IPS-18a (cell line): ENCODE measurements at regions not wholly inside any gene's neighbourhood (a gene's known extent, or its start where the extent isn't known, plus 50 kb on each side); places are given as distances from the start of the nearest gene placed in this dataset.
"Not testable (repeated sequence)": the region's sequence is repeated elsewhere in the genome, so short reads cannot be mapped to it uniquely, and the experiment has no call there.

Experiments used
- H3K27ac ChIP-seq: one replicate; pipeline ENCODE4 v1.5.1; 2013; ENCODE audit warnings: low read length
- H3K27me3 ChIP-seq: one replicate; pipeline ENCODE4 v1.6.1; 2013; ENCODE audit warnings: mild to moderate bottlenecking, low read length; ENCODE audit not compliant: control insufficient read depth, insufficient read depth
- H3K36me3 ChIP-seq: one replicate; pipeline ENCODE4 v1.6.1; 2013; ENCODE audit warnings: low read depth, low read length; ENCODE audit not compliant: control insufficient read depth
- H3K4me1 ChIP-seq: one replicate; pipeline ENCODE4 v1.6.1; 2013; ENCODE audit warnings: low read depth, low read length; ENCODE audit not compliant: control insufficient read depth
- H3K4me3 ChIP-seq: one replicate; pipeline ENCODE4 v1.5.1; 2013; ENCODE audit warnings: low read length
- H3K9ac ChIP-seq: one replicate; pipeline ENCODE4 v1.6.1; 2013; ENCODE audit warnings: mild to moderate bottlenecking, low read length, moderate library complexity
- H3K9me3 ChIP-seq: one replicate; pipeline ENCODE4 v1.6.1; 2013; ENCODE audit warnings: low read depth, low read length; ENCODE audit not compliant: control insufficient read depth

DNA sequence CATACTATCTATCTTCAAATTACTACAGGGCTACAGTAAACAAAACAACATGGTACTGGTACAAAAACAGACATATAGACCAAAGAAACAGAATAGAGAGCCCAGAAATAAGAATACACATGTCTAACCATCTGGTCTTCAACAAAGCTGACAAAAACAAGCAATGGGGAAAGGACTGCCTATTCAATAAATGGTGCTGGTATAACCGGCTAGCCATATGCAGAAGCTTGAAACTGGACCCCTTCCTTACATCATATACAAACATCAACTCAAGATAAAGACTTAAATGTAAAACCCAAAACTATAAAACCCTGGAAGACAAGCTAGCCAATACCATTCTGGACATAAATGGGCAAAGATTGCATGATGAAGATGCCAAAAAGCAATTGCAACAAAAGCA is 1143.7 kb downstream of the DNAJB9 start:
- Histone ChIP-seq H3K4me1 (no peaks in the 10 kb centered on the region), H3K27ac (no peak overlapping the region), H3K9ac (no peak overlapping the region), H3K36me3 (no peaks in the 10 kb centered on the region), H3K27me3 (no peaks in the 10 kb centered on the region), H3K9me3 (no peaks in the 10 kb centered on the region), H3K4me3 (no peak overlapping the region)

DNA sequence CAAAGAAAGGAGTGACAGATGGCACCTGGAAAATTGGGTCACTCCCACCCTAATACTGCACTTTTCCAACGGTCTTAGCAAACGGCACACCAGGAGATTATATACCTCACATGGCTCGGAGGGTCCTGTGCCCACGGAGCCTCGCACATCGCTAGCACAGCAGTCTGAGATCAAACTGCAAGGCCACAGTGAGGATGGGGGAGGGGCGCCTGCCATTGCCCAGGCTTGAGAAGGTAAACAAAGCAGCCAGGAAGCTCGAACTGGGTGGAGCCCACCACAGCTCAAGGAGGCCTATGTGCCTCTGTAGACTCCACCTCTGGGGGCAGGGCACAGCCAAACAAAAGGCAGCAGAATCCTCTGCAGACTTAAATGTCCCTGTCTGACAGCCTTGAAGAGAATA is 1149.7 kb downstream of the DNAJB9 start:
- H3K9me3 ChIP-seq, H3K27ac ChIP-seq, H3K4me3 ChIP-seq, H3K4me1 ChIP-seq, H3K36me3 ChIP-seq, H3K27me3 ChIP-seq, H3K9ac ChIP-seq: not testable (repeated sequence)

DNA sequence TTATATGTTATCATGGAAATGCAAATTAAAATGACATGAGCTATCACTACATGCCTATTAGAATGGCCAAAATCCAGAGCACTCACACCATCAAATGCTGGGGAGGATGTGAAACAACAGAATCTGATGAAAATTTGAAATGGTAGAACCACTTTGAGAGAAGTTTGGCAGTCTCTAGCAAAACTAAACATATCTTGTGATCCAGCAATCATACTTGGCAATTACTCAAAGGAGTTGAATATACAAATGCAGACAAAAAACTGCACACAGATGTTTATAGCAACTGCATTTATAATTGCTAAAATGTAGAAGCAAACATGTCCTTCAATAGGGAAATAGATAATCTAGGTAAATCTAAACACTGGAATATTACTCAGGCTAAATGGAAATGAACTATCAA is 1164.9 kb downstream of the DNAJB9 start:
- Histone ChIP-seq H3K27me3 (no peaks in the 10 kb centered on the region), H3K9ac (no peak overlapping the region), H3K27ac (no peak overlapping the region), H3K4me3 (no peak overlapping the region), H3K9me3 (no peaks in the 10 kb centered on the region), H3K4me1 (no peaks in the 10 kb centered on the region), H3K36me3 (no peaks in the 10 kb centered on the region)

DNA sequence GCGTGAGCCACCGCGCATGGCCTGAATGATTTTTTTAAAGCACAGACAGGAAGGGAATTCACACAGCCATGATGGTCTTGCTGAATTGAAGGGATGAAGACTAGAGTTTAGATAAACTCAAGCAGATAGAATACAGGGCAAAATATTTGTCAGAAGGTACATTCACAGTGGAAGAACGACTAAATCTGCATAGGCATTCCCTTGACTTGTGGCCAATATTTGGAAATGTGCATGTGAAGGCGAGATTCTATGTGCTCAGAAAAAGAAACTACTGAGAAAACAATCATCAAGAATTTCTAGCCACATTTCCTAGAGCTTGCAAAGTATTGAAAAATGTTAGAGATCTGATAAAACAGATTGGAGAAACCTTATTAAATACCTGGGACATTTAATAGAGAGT is 1166.2 kb downstream of the DNAJB9 start:
- H3K27ac ChIP-seq = no peak overlapping the region
- no peak overlapping the region for H3K4me3 ChIP-seq
- no peak overlapping the region for H3K9ac ChIP-seq
- H3K4me1 ChIP-seq = no peaks in the 10 kb centered on the region
- H3K9me3 ChIP-seq = no peaks in the 10 kb centered on the region
- H3K36me3 ChIP-seq = no peaks in the 10 kb centered on the region
- H3K27me3 ChIP-seq = no peaks in the 10 kb centered on the region

DNA sequence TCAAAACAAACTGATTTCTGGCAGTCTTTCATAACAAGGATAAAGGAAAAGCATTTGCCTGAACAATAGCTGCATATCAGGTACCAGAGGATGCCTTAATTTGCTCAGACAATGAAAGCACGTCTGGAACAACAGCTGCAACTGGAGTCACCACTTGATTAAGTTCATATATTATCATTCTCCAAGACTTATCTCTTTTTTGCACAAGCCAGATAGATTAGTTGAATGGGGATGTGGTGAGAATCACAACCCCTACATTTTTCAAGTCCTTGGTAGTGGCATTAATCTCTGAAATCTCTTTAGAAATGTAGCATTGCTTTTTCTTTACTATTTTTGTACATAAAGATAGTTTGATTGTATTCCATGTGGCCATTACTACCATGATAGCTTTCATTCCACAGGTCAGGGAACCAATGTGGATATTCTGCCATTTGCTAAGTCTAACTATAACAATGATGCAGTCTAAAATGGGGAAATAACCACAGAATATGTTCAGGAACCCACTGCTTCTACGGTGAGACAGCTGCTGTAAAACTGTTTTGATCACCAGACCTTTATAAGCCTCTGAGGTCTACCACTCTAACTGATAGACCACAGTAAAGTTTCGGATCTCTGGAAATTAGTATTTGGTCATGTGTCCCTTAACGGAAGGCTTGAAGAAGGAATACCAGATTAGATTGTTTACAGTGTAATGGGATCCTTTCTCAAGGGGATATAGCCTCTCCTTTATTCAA is 1176.2 kb downstream of the DNAJB9 start:
- H3K27ac ChIP-seq = no peak overlapping the region
- no peaks in the 10 kb centered on the region for H3K4me1 ChIP-seq
- no peaks in the 10 kb centered on the region for H3K36me3 ChIP-seq

DNA sequence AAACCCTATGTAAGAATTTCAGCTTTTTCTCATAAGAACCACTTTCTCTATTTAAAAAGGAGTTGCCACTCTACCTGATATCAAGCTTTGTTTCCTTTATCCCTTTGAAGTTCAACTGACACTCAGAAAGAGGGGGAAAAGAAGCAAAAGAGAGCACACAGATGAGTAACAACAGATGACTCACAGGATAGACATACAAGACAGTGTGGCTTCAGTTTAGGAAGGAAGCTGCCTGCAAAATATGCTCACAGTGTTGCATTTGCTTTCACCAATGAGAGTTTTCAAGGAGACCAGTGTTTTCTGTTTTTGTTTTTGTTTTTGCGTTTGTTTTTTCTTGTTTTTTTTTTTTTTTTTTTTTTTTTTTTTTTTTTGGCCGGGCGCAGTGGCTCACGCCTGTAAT is 1181.6 kb downstream of the DNAJB9 start:
- Histone ChIP-seq H3K4me1 (no peaks in the 10 kb centered on the region), H3K9me3 (no peaks in the 10 kb centered on the region), H3K36me3 (no peaks in the 10 kb centered on the region), H3K27ac (no peak overlapping the region), H3K9ac (no peak overlapping the region), H3K27me3 (no peaks in the 10 kb centered on the region), H3K4me3 (no peak overlapping the region)

More for the DNA sequence above, 1176.2 kb downstream of the DNAJB9 start:
- no peaks in the 10 kb centered on the region for H3K27me3 ChIP-seq
- H3K9ac ChIP-seq = no peak overlapping the region
- H3K4me3 ChIP-seq = no peak overlapping the region
- H3K9me3 ChIP-seq = no peaks in the 10 kb centered on the region

DNA sequence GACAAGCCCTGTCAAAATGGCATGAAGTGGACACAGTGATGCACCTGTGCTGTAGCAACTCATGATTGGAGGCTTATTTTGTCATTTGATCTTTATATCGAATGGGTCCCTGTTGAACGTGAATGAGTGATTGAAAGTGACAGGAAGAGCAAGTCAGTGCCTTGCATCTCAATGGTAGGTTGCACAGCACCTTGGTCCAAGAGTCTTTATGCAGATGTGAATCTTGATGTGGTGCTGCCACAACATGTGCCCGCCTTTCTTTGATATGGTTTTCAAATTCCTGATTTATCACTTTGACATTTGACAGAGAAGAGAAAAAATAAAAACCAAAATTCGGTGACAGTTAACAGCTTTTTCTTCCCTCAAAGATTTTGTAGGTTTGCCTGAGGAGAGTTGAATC is 1182.4 kb downstream of the DNAJB9 start:
- no peak overlapping the region for H3K4me3 ChIP-seq
- H3K27ac ChIP-seq = no peak overlapping the region
- no peak overlapping the region for H3K9ac ChIP-seq
- H3K27me3 ChIP-seq = no peaks in the 10 kb centered on the region
- H3K36me3 ChIP-seq = no peaks in the 10 kb centered on the region
- H3K9me3 ChIP-seq = no peaks in the 10 kb centered on the region
- no peaks in the 10 kb centered on the region for H3K4me1 ChIP-seq

DNA sequence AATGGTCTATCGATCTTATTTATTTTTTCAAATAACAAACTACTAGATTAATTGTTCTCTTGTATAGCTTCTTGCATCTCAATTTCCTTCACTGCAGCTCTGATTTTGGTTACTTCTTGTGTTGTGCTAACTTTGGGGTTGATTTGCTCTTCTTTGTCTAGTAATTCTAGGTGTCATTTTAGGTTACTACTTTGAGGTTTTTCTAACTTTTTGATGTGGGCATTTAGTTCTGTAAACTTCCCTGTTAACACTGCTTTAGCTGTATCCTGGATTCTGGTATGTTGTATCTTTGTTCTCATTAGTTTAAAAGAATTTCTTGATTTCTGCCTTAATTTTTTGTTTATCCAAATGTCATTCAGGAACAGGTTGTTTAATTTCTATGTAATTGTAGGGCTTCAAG is 1188.0 kb downstream of the DNAJB9 start:
- no peaks in the 10 kb centered on the region for H3K36me3 ChIP-seq
- no peaks in the 10 kb centered on the region for H3K27me3 ChIP-seq
- H3K9me3 ChIP-seq = no peaks in the 10 kb centered on the region
- H3K4me1 ChIP-seq = no peaks in the 10 kb centered on the region
- H3K9ac ChIP-seq = no peak overlapping the region
- no peak overlapping the region for H3K4me3 ChIP-seq
- no peak overlapping the region for H3K27ac ChIP-seq

DNA sequence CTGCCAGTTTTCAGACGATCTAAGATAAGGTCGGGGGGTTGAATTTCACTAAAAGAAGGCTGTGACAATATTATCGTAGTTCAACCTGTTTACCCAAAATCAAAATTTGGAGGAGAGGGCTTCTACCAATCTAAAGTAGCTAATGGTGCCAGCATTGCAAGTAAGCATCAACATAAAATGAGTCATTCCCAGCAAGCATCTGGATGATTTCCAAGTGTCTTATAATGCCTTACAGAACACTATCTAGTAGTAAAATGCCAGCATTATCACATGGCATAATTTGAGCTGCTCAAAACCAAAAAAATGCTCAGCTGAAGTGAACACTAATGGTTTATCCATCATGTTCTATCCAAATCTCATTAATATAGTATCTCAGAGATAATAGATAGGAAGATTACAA is 1193.9 kb downstream of the DNAJB9 start:
- no peak overlapping the region for H3K9ac ChIP-seq
- no peaks in the 10 kb centered on the region for H3K36me3 ChIP-seq
- no peak overlapping the region for H3K27ac ChIP-seq
- no peaks in the 10 kb centered on the region for H3K9me3 ChIP-seq
- H3K4me1 ChIP-seq = no peaks in the 10 kb centered on the region
- H3K27me3 ChIP-seq = no peaks in the 10 kb centered on the region
- no peak overlapping the region for H3K4me3 ChIP-seq

DNA sequence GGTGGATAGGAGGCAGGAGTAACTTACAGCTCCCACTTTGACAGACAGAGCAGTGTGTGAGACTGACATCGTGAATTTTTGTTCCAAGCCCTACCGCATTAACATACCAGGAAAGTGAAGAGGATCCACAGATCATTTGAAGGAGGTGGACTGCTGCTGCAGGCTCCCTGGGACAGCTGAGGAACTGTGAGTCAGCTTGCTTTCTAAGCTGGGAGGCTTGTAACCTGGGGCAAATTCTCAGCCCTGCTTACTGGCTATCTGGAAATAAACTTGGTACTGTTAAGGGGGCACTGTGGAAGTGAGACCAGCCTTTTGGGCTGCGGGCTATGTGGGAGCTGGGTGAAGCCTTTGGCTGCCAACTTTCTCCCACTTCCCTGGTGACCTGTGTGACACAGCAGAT is 1202.5 kb downstream of the DNAJB9 start:
- no peaks in the 10 kb centered on the region for H3K9me3 ChIP-seq
- H3K36me3 ChIP-seq = no peaks in the 10 kb centered on the region
- H3K4me1 ChIP-seq = no peaks in the 10 kb centered on the region
- no peak overlapping the region for H3K4me3 ChIP-seq
- H3K9ac ChIP-seq = no peak overlapping the region
- no peaks in the 10 kb centered on the region for H3K27me3 ChIP-seq
- H3K27ac ChIP-seq = no peak overlapping the region

DNA sequence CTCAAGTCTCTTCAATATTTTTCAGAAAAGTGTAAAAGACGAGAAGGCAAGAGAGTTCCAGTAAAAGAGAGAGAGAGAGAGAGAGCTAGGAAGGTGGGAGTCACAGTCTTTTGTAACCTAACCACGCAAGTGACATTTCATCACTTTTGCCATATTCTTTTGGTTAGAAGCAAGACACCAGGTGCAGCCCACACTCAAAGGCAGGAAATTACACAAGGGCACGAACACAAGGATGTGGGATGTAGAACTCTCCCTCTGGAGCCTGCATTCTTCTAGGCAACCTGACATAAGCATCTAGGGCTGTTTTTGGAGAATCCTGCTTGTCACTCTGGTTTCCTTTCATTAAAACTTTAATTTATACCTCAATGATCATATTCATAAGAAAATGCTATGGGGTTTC is 1213.1 kb downstream of the DNAJB9 start:
- no peak overlapping the region for H3K4me3 ChIP-seq
- no peaks in the 10 kb centered on the region for H3K4me1 ChIP-seq
- H3K9me3 ChIP-seq = no peaks in the 10 kb centered on the region
- H3K27me3 ChIP-seq = no peaks in the 10 kb centered on the region
- H3K27ac ChIP-seq = no peak overlapping the region
- no peak overlapping the region for H3K9ac ChIP-seq
- no peaks in the 10 kb centered on the region for H3K36me3 ChIP-seq

DNA sequence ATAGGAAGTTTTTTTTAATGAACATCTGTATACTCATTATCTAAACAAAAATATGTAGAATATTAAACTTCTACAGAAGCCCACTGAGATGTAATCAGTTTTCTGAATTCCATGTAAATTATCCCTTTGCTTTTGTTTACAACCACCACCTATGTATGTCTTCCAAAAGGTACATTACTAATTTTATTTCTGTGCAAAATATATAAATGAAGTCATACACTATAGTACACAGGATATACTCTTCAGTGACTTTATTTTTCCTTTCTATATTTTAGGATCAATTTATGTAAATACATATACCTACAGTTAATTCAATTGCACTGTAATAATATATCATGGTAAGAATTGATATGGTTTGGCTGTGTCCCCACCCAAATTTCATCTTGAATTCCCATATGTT is 1236.9 kb downstream of the DNAJB9 start:
- no peak overlapping the region for H3K9ac ChIP-seq
- no peaks in the 10 kb centered on the region for H3K4me1 ChIP-seq
- H3K27me3 ChIP-seq = no peaks in the 10 kb centered on the region
- no peaks in the 10 kb centered on the region for H3K9me3 ChIP-seq
- H3K36me3 ChIP-seq = no peaks in the 10 kb centered on the region
- H3K4me3 ChIP-seq = no peak overlapping the region
- H3K27ac ChIP-seq = no peak overlapping the region
